Mesendoderm (in vitro differentiated cells): ENCODE measurements at regions not wholly inside any gene's neighbourhood (a gene's known extent, or its start where the extent isn't known, plus 50 kb on each side); places are given as distances from the start of the nearest gene placed in this dataset.

Experiments used
- DNase-seq: peaks from one replicate; pipeline ENCODE4 v3.0.0; 2013
- H2AK5ac ChIP-seq: 2 replicates; pipeline ENCODE4 v1.6.1; 2013; ENCODE audit warnings: low read length, inconsistent platforms
- H2BK120ac ChIP-seq: 2 replicates; pipeline ENCODE4 v1.6.1; 2013; ENCODE audit warnings: low read depth, mild to moderate bottlenecking, low read length, moderate library complexity, mixed read lengths
- H2BK15ac ChIP-seq: replicated peaks from 2 replicates; pipeline ENCODE4 v1.6.1; 2013; ENCODE audit warnings: low read depth, mild to moderate bottlenecking, moderate library complexity
- H2BK5ac ChIP-seq: 2 replicates; pipeline ENCODE4 v1.6.1; 2013; ENCODE audit warnings: low read length, inconsistent platforms
- H3K18ac ChIP-seq: 2 replicates; pipeline ENCODE4 v1.6.1; 2013; ENCODE audit warnings: mild to moderate bottlenecking, low read length, mixed read lengths
- H3K23ac ChIP-seq: one replicate; pipeline ENCODE4 v1.6.1; 2013; ENCODE audit warnings: low read length
- H3K27ac ChIP-seq: 2 replicates; pipeline ENCODE4 v1.5.1; 2013; ENCODE audit warnings: low read depth, mild to moderate bottlenecking, inconsistent platforms, low read length, moderate library complexity
- H3K27me3 ChIP-seq: 2 replicates; pipeline ENCODE4 v1.6.1; 2013; ENCODE audit warnings: low read length, control low read depth, mild to moderate bottlenecking, inconsistent platforms; ENCODE audit not compliant: insufficient read depth, poor library complexity
- H3K36me3 ChIP-seq: 2 replicates; pipeline ENCODE4 v1.6.1; 2013; ENCODE audit warnings: low read length, inconsistent platforms; ENCODE audit not compliant: control insufficient read depth, insufficient read depth
- H3K4ac ChIP-seq: one replicate; pipeline ENCODE4 v1.6.1; 2013; ENCODE audit warnings: low read depth, mild to moderate bottlenecking, low read length, moderate library complexity
- H3K4me1 ChIP-seq: 2 replicates; pipeline ENCODE4 v1.6.1; 2013; ENCODE audit warnings: low read depth, low read length, inconsistent platforms; ENCODE audit not compliant: control insufficient read depth
- H3K4me2 ChIP-seq: 2 replicates; pipeline ENCODE4 v1.6.1; 2013; ENCODE audit warnings: low read length
- H3K4me3 ChIP-seq: 2 replicates; pipeline ENCODE4 v1.5.1; 2013; ENCODE audit warnings: mild to moderate bottlenecking, low read length
- H3K56ac ChIP-seq: one replicate; pipeline ENCODE4 v1.6.1; 2013; ENCODE audit warnings: low read length
- H3K79me1 ChIP-seq: 2 replicates; pipeline ENCODE4 v1.6.1; 2013; ENCODE audit warnings: low read length, inconsistent platforms
- H3K79me2 ChIP-seq: 2 replicates; pipeline ENCODE4 v1.6.1; 2013; ENCODE audit warnings: mild to moderate bottlenecking, low read length; ENCODE audit not compliant: control insufficient read depth, insufficient read depth
- H3K9ac ChIP-seq: 2 replicates; pipeline ENCODE4 v1.6.1; 2013; ENCODE audit warnings: low read length, inconsistent platforms
- H4K5ac ChIP-seq: one replicate; pipeline ENCODE4 v1.6.1; 2013; ENCODE audit warnings: low read length
- H4K8ac ChIP-seq: one replicate; pipeline ENCODE4 v1.6.1; 2013; ENCODE audit warnings: low read depth, mild to moderate bottlenecking, control low read depth, low read length, moderate library complexity
- whole genome bisulfite sequencing: extraction: QIAGEN DNeasy Blood & Tissue Kit; methylation state at CpG from one replicate; pipeline ENCODE4 v1.1.7; 2013; ENCODE audit warnings: low lambda C conversion rate, missing lambda C conversion rate; ENCODE audit not compliant: insufficient coverage; ENCODE audit errors: extremely low coverage; 5-methylcytosine and 5-hydroxymethylcytosine counted together

GRCh38 chr5:162824360-162824759 is 613.0 kb upstream of the CCNG1 start:
- Histone ChIP-seq H2BK15ac (no peak overlapping the region), H3K27ac (no peak overlapping the region), H3K23ac (no peak overlapping the region), H2BK120ac (no peak overlapping the region), H3K4me3 (no peak overlapping the region), H3K4me2 (no peak overlapping the region), H3K4me1 (no peaks in the 10 kb centered on the region), H3K27me3 (no peaks in the 10 kb centered on the region), H4K5ac (no peak overlapping the region), H3K9ac (no peak overlapping the region), H2AK5ac (no peak overlapping the region), H4K8ac (no peak overlapping the region), H3K79me2 (no peaks in the 10 kb centered on the region), H3K56ac (no peak overlapping the region), H3K18ac (no peak overlapping the region), H2BK5ac (no peak overlapping the region), H3K36me3 (no peaks in the 10 kb centered on the region), H3K79me1 (no peaks in the 10 kb centered on the region), H3K4ac (no peak overlapping the region)
- no peak for DNase-seq
- WGBS: 100% methylated on average over 1 of the region's 2 CpGs

- Histone ChIP-seq H3K79me2 (no peaks in the 10 kb centered on the region), H3K79me1 (no peaks in the 10 kb centered on the region), H3K27ac (no peak overlapping the region), H4K5ac (no peak overlapping the region), H3K18ac (no peak overlapping the region), H2AK5ac (no peak overlapping the region), H2BK120ac (no peak overlapping the region), H3K4me1 (no peaks in the 10 kb centered on the region), H2BK5ac (no peak overlapping the region), H3K4ac (no peak overlapping the region), H3K9ac (no peak overlapping the region), H3K27me3 (no peaks in the 10 kb centered on the region), H2BK15ac (no peak overlapping the region), H3K23ac (no peak overlapping the region), H3K56ac (no peak overlapping the region), H4K8ac (no peak overlapping the region), H3K4me2 (no peak overlapping the region), H3K36me3 (no peaks in the 10 kb centered on the region), H3K4me3 (no peak overlapping the region)
- WGBS: no CpG with 5 or more reads among the region's 1 CpG
- DNase-seq: no peak
These were observed 600.2 kb upstream of the CCNG1 start for GRCh38 chr5:162837155-162837554.

- Histone ChIP-seq H3K4me1 (no peaks in the 10 kb centered on the region), H2BK5ac (no peak overlapping the region), H2AK5ac (no peak overlapping the region), H3K4me2 (no peak overlapping the region), H3K23ac (no peak overlapping the region), H3K4ac (no peak overlapping the region), H4K8ac (no peak overlapping the region), H2BK120ac (no peak overlapping the region), H4K5ac (no peak overlapping the region), H2BK15ac (no peak overlapping the region), H3K27me3 (no peaks in the 10 kb centered on the region), H3K79me2 (no peaks in the 10 kb centered on the region), H3K9ac (no peak overlapping the region), H3K79me1 (no peaks in the 10 kb centered on the region), H3K56ac (no peak overlapping the region), H3K4me3 (no peak overlapping the region), H3K27ac (no peak overlapping the region), H3K36me3 (no peaks in the 10 kb centered on the region), H3K18ac (no peak overlapping the region)
- peak; percentile 7 for DNase-seq
- no CpG with 5 or more reads among the region's 2 CpGs for WGBS
These were observed 594.7 kb upstream of the CCNG1 start for GRCh38 chr5:162842727-162843126.

GRCh38 chr5:162852134-162852533 is 585.3 kb upstream of the CCNG1 start:
- Histone ChIP-seq H4K5ac (no peak overlapping the region), H3K4me1 (no peaks in the 10 kb centered on the region), H3K9ac (no peak overlapping the region), H3K4me2 (no peak overlapping the region), H3K56ac (no peak overlapping the region), H3K23ac (no peak overlapping the region), H3K79me2 (no peaks in the 10 kb centered on the region), H2BK15ac (no peak overlapping the region), H3K18ac (no peak overlapping the region), H4K8ac (no peak overlapping the region), H2AK5ac (no peak overlapping the region), H3K27ac (no peak overlapping the region), H3K36me3 (no peaks in the 10 kb centered on the region), H3K27me3 (no peaks in the 10 kb centered on the region), H3K4me3 (no peak overlapping the region), H3K4ac (no peak overlapping the region), H2BK5ac (no peak overlapping the region), H2BK120ac (no peak overlapping the region), H3K79me1 (no peaks in the 10 kb centered on the region)
- no CpG with 5 or more reads among the region's 2 CpGs for WGBS
- DNase-seq: peak; percentile 10

- no peak overlapping the region for H4K8ac ChIP-seq
- no peaks in the 10 kb centered on the region for H3K79me1 ChIP-seq
- no peak overlapping the region for H3K27ac ChIP-seq
- no peak overlapping the region for H2BK120ac ChIP-seq
- DNase-seq: no peak
- H3K4me3 ChIP-seq: no peak overlapping the region
- H3K36me3 ChIP-seq: no peaks in the 10 kb centered on the region
- no peak overlapping the region for H3K56ac ChIP-seq
- H2BK5ac ChIP-seq: no peak overlapping the region
- no peaks in the 10 kb centered on the region for H3K79me2 ChIP-seq
- H3K9ac ChIP-seq: no peak overlapping the region
- no peaks in the 10 kb centered on the region for H3K4me1 ChIP-seq
- H3K4ac ChIP-seq: no peak overlapping the region
- H3K23ac ChIP-seq: no peak overlapping the region
- no peak overlapping the region for H2BK15ac ChIP-seq
- no peaks in the 10 kb centered on the region for H3K27me3 ChIP-seq
- WGBS: 100% methylated on average over 1 of the region's 4 CpGs
- H2AK5ac ChIP-seq: no peak overlapping the region
- no peak overlapping the region for H3K4me2 ChIP-seq
- H3K18ac ChIP-seq: no peak overlapping the region
- no peak overlapping the region for H4K5ac ChIP-seq
These were observed 578.6 kb upstream of the CCNG1 start for GRCh38 chr5:162858770-162859169.

- Histone ChIP-seq H3K4me1 (no peaks in the 10 kb centered on the region), H2BK120ac (no peak overlapping the region), H3K79me2 (no peaks in the 10 kb centered on the region), H2AK5ac (no peak overlapping the region), H3K36me3 (no peaks in the 10 kb centered on the region), H2BK15ac (no peak overlapping the region), H3K27ac (no peak overlapping the region), H4K8ac (no peak overlapping the region), H3K4me3 (no peak overlapping the region), H4K5ac (no peak overlapping the region), H3K56ac (no peak overlapping the region), H3K27me3 (no peaks in the 10 kb centered on the region), H3K9ac (no peak overlapping the region), H3K23ac (no peak overlapping the region), H3K79me1 (no peaks in the 10 kb centered on the region), H2BK5ac (no peak overlapping the region), H3K4ac (no peak overlapping the region), H3K18ac (no peak overlapping the region), H3K4me2 (no peak overlapping the region)
- no peak for DNase-seq
These were observed 566.4 kb upstream of the CCNG1 start for GRCh38 chr5:162870966-162871365.
